IPS DF 6.9 (cell line): ENCODE measurements at regions not wholly inside any gene's neighbourhood (a gene's known extent, or its start where the extent isn't known, plus 50 kb on each side); places are given as distances from the start of the nearest gene placed in this dataset.

Source experiments
- DNase-seq: peaks from one replicate; pipeline ENCODE4 v3.0.0-alpha.2; 2013; ENCODE audit warnings: low read depth, low spot score
- H3K27ac ChIP-seq: one replicate; pipeline ENCODE4 v1.5.1; 2013; ENCODE audit warnings: low read length, control low read depth
- H3K27me3 ChIP-seq: 2 replicates; pipeline ENCODE4 v1.6.1; 2013; ENCODE audit warnings: mild to moderate bottlenecking, low read length; ENCODE audit not compliant: control insufficient read depth, insufficient read depth
- H3K36me3 ChIP-seq: 2 replicates; pipeline ENCODE4 v1.6.1; 2013; ENCODE audit warnings: low read length; ENCODE audit not compliant: control insufficient read depth, insufficient read depth
- H3K4me1 ChIP-seq: 2 replicates; pipeline ENCODE4 v1.6.1; 2013; ENCODE audit warnings: low read length; ENCODE audit not compliant: control insufficient read depth, insufficient read depth
- H3K4me3 ChIP-seq: 2 replicates; pipeline ENCODE4 v1.5.1; 2013; ENCODE audit warnings: mild to moderate bottlenecking, low read length
- H3K9me3 ChIP-seq: 2 replicates; pipeline ENCODE4 v1.6.1; 2013; ENCODE audit warnings: low read length, inconsistent platforms; ENCODE audit not compliant: control insufficient read depth, insufficient read depth
- WGBS: extraction: QIAGEN DNeasy Blood & Tissue Kit; methylation state at CpG from one replicate; pipeline ENCODE4 v1.1.7; 2013; ENCODE audit warnings: mixed read lengths, missing lambda C conversion rate; ENCODE audit not compliant: insufficient read length, insufficient coverage; 5-methylcytosine and 5-hydroxymethylcytosine counted together

DNA sequence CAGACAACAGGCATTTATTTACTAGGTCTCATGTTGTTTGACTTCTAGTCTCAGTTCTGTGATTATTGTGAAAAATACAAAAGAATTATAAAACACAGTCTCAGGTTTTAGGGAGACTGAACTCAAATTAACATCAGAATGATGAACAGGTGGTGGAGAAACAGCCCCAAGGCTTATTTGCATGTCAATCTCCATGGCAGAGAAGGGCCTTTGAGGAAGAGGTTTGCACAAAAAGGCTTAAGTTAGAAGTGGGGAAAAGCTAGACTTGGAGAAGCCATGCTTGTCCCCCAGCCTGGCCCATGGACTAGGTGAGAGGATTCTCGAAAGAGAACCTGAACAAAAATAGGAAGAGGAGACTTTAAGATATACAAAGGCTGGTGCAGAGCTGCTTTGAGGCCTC is 183.3 kb downstream of the EDN1 start:
- DNase-seq: no peak
- Histone ChIP-seq H3K4me3 (no peak overlapping the region), H3K4me1 (peaks cover 3% of the 10 kb centered on the region; the same call in 1 of the 2 replicates), H3K27me3 (no peaks in the 10 kb centered on the region), H3K27ac (no peak overlapping the region), H3K36me3 (no peaks in the 10 kb centered on the region), H3K9me3 (no peaks in the 10 kb centered on the region)
- no CpG with 5 or more reads among the region's 1 CpG for WGBS

DNA sequence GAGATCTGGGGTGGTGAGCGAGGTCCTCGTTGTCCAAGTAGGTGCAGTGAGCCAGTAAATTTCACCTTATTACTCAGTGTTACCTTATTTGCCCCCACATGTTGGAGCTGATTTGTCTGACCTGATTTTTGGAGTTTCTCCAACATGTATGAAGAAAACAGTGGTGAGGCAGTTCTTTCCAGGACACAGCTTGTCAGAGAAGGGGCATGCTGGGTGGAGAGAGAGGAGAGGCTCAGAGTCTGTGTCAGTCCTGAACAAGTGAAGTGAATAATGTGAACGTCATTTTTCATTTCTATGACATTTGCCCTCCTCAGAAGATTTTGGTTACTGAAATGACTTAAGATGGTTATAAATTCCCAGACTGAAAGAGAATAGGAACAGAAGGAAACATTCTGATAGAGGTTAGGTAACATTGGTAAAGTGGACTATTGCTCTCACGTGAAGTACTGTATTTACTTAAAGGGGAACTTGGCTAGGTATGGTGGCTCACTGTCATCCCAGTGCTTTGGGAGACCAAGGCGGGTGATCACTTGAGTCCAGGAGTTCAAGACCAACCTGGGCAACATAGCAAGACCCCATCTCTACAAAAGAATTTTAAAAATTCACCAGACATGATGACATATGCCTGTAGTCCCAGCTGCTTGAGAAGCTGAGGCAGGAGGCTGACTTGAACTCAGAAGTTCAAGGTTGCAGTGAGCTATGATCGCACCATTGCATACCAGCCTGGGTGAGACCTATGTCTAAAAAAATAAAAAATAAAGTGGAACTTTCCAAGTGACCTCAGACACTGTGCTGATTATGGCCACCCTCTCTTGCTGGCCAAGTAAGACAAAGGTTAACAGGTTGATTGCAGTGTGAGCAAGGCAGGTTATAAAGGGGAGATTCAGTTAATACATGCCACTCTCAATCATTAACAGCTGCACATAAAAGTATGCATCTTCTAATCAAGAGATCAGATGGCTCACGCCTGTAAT is 184.3 kb downstream of the EDN1 start:
- Histone ChIP-seq H3K4me3 (no peak overlapping the region), H3K27ac (no peak overlapping the region), H3K36me3 (no peaks in the 10 kb centered on the region), H3K9me3 (no peaks in the 10 kb centered on the region), H3K4me1 (peaks cover 3% of the 10 kb centered on the region; the same call in 1 of the 2 replicates), H3K27me3 (no peaks in the 10 kb centered on the region)
- WGBS: no CpG with 5 or more reads among the region's 7 CpGs
- DNase-seq: no peak

DNA sequence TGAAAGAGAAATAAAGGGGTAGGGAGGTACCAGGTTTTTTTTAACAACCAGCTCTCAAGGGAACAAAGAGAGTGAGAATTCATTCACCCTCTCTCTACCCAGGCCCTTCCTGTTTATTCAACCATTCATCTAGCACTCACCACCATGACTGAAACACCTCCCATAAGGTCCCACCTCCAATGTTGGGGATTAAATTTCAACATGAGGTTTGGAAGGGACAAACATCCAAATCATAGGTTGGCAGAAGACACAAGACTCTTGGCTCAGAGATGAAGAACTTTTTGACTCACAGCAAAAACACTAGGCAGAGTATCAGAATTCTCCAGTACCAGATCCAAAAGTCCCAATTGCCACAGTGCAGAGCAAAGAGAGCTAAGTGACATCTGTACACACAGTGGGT is 186.3 kb downstream of the EDN1 start:
- no peak for DNase-seq

DNA sequence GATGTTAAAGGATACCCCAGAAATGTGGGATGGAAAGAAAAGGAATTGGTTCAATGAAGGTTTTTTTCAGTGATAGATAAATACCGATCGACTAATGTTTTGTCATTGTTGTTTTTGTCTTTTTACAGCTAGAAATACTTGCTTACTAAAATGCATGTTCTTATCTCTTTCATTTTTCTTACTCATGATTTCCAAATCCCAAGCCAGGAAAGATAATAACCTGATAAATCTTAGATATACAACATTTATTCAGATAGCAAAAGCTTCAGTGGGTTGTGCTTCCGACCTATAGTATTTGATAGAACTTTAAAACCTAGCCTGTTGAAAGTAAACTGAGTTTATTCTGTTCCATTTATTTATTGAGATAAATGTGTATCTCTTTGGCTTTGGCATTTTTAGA is 187.5 kb downstream of the EDN1 start:
- WGBS: no CpG with 5 or more reads among the region's 3 CpGs
- no peak overlapping the region for H3K4me3 ChIP-seq
- no peaks in the 10 kb centered on the region for H3K36me3 ChIP-seq
- no peak for DNase-seq
- H3K9me3 ChIP-seq: no peaks in the 10 kb centered on the region; the same call in 1 of the 2 replicates
- H3K27me3 ChIP-seq: no peaks in the 10 kb centered on the region
- no peak overlapping the region for H3K27ac ChIP-seq
- H3K4me1 ChIP-seq: peaks cover 3% of the 10 kb centered on the region; the same call in 1 of the 2 replicates

More for the DNA sequence above, 186.3 kb downstream of the EDN1 start:
- Histone ChIP-seq H3K36me3 (no peaks in the 10 kb centered on the region), H3K4me3 (no peak overlapping the region), H3K27me3 (no peaks in the 10 kb centered on the region), H3K27ac (no peak overlapping the region), H3K4me1 (peaks cover 3% of the 10 kb centered on the region; the same call in 1 of the 2 replicates), H3K9me3 (no peaks in the 10 kb centered on the region)

DNA sequence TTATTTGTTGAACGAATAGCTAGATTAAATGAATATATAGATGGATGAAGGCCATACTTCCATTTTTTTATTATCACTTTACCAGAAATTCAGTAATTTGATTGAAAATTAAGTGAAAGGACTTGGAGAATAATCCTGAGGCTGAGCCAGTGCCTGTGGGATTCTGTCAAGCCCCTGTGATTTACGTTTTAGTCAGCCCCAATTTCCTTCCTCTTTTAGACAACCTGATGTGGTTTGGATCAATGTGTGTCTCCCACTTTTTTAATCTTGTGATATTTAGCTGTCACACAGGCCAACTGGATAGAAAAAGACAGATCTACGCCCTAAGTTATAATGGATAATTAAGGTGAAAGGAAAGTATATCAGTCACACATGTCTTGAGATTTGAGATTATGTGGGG is 188.8 kb downstream of the EDN1 start:
- 0 out of 2 replicates have a peak, but pooled peaks cover under 1% of the 10 kb centered on the region for H3K4me1 ChIP-seq
- no peaks in the 10 kb centered on the region; the same call in 1 of the 2 replicates for H3K9me3 ChIP-seq
- no peak overlapping the region for H3K4me3 ChIP-seq
- H3K27ac ChIP-seq: no peak overlapping the region
- WGBS: no CpG with 5 or more reads among the region's 3 CpGs
- no peaks in the 10 kb centered on the region for H3K27me3 ChIP-seq
- no peak for DNase-seq
- no peaks in the 10 kb centered on the region for H3K36me3 ChIP-seq

DNA sequence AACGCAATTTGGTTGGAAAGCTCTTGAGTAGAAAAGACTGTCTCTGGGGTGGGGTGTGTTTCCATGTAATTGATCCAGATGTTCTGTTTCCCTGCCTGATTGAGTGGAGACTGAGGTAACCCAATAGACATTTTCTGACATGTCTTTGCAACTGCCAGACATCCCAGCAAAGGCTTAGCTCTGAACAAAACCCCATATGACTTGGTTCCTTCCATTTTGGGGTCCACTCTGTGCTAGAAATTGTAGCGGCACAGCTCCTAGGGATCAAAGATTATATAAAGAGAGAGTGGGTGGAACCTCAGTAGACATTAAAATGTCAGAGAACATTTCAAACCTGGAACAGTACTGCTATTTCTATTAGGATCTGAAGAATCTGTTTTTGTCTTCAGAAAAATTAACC is 189.3 kb downstream of the EDN1 start:
- no CpG with 5 or more reads among the region's 2 CpGs for WGBS
- H3K4me3 ChIP-seq: no peak overlapping the region
- H3K9me3 ChIP-seq: no peaks in the 10 kb centered on the region; the same call in 1 of the 2 replicates
- no peak overlapping the region for H3K27ac ChIP-seq
- no peaks in the 10 kb centered on the region for H3K27me3 ChIP-seq
- no peaks in the 10 kb centered on the region for H3K4me1 ChIP-seq
- no peak for DNase-seq
- H3K36me3 ChIP-seq: no peaks in the 10 kb centered on the region

DNA sequence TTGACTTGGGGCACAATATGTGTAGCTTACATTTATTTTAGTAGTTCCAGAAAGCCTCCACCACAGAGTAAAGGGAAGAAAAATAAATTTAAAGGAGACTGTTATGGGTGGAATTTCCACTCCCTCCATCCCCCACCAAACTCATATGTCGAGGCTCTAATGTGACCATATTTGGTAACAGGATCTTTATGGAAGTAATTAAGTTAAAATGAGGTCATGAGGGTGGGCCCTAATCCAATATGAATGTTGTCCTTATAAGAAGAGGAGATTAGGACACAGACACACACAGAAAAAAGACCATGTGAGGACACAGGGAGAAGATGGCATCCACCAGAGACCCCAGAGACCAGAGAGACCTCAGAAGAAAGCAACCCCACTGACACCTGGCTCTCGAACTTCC is 189.7 kb downstream of the EDN1 start:
- Histone ChIP-seq H3K36me3 (no peaks in the 10 kb centered on the region), H3K4me1 (no peaks in the 10 kb centered on the region), H3K27ac (no peak overlapping the region), H3K4me3 (no peak overlapping the region), H3K9me3 (no peaks in the 10 kb centered on the region; the same call in 1 of the 2 replicates), H3K27me3 (no peaks in the 10 kb centered on the region)
- DNase-seq: no peak
- WGBS: no CpG with 5 or more reads among the region's 2 CpGs

DNA sequence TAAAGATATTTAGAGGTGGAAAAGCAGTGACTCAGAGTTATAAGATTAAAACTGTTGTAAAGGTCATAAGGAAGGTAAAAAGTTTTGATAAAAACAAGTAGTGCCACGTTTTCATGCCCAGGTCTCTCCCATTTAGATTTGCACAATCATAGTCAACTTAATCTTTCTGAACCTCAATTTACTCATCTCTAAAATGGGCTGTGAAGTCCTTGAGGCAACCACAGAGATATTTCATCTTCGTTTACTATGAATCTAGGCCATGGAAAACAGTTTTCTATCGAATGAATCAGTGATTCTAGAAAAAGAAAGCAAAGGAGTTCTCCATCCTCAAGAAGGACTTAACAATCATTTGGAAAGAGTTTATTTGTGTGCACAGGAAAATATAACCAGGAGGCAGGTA is 190.2 kb downstream of the EDN1 start:
- no peaks in the 10 kb centered on the region for H3K4me1 ChIP-seq
- no peaks in the 10 kb centered on the region for H3K27me3 ChIP-seq
- no peak overlapping the region for H3K4me3 ChIP-seq
- no peak for DNase-seq
- WGBS: no CpG with 5 or more reads among the region's 3 CpGs
- no peaks in the 10 kb centered on the region for H3K36me3 ChIP-seq
- no peaks in the 10 kb centered on the region; the same call in 1 of the 2 replicates for H3K9me3 ChIP-seq
- no peak overlapping the region for H3K27ac ChIP-seq

DNA sequence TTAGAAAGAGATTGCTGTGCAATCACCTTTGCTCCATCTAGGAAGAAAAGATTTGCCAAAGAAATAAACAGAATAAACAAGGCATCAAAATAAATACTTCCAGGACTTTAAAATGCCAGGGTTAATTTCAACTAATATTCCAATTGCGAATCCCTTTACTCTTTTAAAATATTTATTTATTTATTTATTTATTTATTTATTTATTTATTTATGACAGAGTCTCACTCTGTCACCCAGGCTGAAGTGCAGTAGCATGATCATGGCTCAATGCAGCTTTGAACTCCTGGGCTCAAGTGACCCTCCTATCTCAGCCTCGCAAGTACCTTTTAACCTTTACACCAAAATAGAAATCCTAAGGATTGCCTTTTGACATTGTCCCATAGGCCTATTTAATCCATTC is 191.1 kb downstream of the EDN1 start:
- no CpG with 5 or more reads among the region's 2 CpGs for WGBS
- H3K27ac ChIP-seq: no peak overlapping the region
- no peak for DNase-seq
- no peaks in the 10 kb centered on the region for H3K4me1 ChIP-seq
- no peak overlapping the region for H3K4me3 ChIP-seq
- H3K27me3 ChIP-seq: no peaks in the 10 kb centered on the region
- no peaks in the 10 kb centered on the region; the same call in 1 of the 2 replicates for H3K9me3 ChIP-seq
- H3K36me3 ChIP-seq: no peaks in the 10 kb centered on the region

DNA sequence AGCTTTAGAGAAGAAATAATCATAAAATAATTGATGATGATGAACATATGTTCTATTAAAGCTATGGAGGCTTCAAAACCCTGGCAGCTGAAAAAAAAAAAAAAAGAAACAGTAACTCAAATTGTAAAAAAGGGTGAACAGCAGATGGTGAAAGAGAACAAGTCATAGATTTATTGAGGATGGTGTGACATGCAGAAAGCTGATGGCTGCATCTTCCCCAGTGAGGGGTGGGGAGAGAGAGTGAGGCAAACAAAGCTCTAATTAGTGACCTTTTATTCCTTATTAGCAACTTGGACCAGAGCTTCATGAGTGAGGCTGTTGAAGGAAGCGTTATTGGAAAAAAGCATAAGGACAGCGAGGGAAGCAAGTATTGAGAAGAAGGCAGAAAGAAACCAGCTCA is 191.7 kb downstream of the EDN1 start:
- H3K9me3 ChIP-seq: no peaks in the 10 kb centered on the region; the same call in 1 of the 2 replicates
- DNase-seq: no peak

More for the DNA sequence above, 191.7 kb downstream of the EDN1 start:
- no peak overlapping the region for H3K27ac ChIP-seq
- no CpG with 5 or more reads among the region's 2 CpGs for WGBS
- no peaks in the 10 kb centered on the region for H3K27me3 ChIP-seq
- H3K4me1 ChIP-seq: no peaks in the 10 kb centered on the region
- H3K36me3 ChIP-seq: no peaks in the 10 kb centered on the region
- no peak overlapping the region for H3K4me3 ChIP-seq
